ENCODE measurements at regions not wholly inside any gene's neighbourhood (a gene's known extent, or its start where the extent isn't known, plus 50 kb on each side); places are given as distances from the start of the nearest gene placed in this dataset.

DNA sequence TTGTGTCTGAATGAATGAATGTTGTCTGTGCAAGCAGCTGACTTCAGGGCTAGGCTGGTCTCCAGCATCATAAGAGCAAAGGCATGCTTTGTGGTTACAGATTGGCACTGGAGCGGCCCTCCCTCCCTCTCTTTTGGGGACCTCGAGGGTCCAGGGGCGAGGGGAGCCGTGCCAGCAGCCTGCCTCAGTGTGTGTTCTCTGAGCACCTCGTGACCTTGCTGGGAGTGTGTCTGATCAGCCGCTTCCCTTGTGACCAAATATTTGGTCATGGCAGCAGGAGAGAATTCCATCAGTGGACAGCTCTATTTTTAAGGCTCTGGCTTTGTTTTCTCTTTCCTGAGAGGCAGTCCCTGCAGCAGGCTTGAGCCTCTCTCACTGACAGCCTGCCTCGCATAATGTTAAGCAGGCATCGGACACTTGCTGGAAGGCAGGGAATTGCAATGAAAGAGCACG is 329.7 kb downstream of the UQCRFS1 start:
- POLR2A ChIA-PET = no interaction called here
- Histone ChIP-seq H3K4me3 (replicated peaks in 1 of 3; ENCODE audit: insufficient read depth in 1 of 3, low read depth in 1 of 3, low read length in 3 of 3) (no peak overlapping the region), H3K27ac (ENCODE audit: insufficient read depth, low read depth, low read length) (no peak overlapping the region), H3K9ac (replicated peaks; ENCODE audit: extremely low read depth, insufficient read depth, low read length) (no peak overlapping the region), H3K9me1 (replicated peaks; ENCODE audit: control insufficient read depth, extremely low read depth, insufficient read depth, low read length) (no peaks in the 10 kb centered on the region), H3K27me3 (ENCODE audit: control insufficient read depth in 2 of 2, insufficient read depth in 2 of 2, low read length in 2 of 2) (no peaks in the 10 kb centered on the region), H3K9me3 (replicated peaks; ENCODE audit: control insufficient read depth, insufficient read depth, low read length) (no peaks in the 10 kb centered on the region), H2AFZ (ENCODE audit: low read depth, low read length) (no peak overlapping the region), H4K20me1 (replicated peaks; ENCODE audit: control insufficient read depth, extremely low read depth, insufficient read depth, low read length) (no peaks in the 10 kb centered on the region), H3K4me1 (ENCODE audit: control insufficient read depth, extremely low read depth, insufficient read depth, low read length) (no peaks in the 10 kb centered on the region), H3K36me3 (ENCODE audit: control insufficient read depth in 2 of 2, extremely low read depth in 1 of 2, insufficient read depth in 2 of 2, low read length in 2 of 2) (no peaks in the 10 kb centered on the region), H3K79me2 (ENCODE audit: control insufficient read depth, insufficient read depth, low read length) (no peaks in the 10 kb centered on the region), H3K4me2 (ENCODE audit: insufficient read depth, low read length) (no peak overlapping the region)
- dilution Hi-C loops (cut with MboI; ENCODE audit: extremely low pct_ligation_motif_present, low sequenced_read_pairs) (no loop called here), intact Hi-C loops (cut with micrococcal nuclease) (no loop called here)
- TF ChIP-seq MYC (IDR thresholded peaks at IDR 0.05; ENCODE audit: low read depth, low read length) (no peak), POLR2A (IDR thresholded peaks at IDR 0.05; ENCODE audit: low read depth, low read length) (no peak), EZH2 (IDR thresholded peaks at IDR 0.05; ENCODE audit: borderline replicate concordance, low read depth, low read length, severe bottlenecking) (no peak), GATA2 (IDR thresholded peaks at IDR 0.05; ENCODE audit: insufficient read depth, insufficient read length, low read depth, low read length) (no peak), POLR2AphosphoS5 (IDR thresholded peaks at IDR 0.05; ENCODE audit: insufficient read depth, low read depth, low read length) (no peak), FOS (IDR thresholded peaks at IDR 0.05; ENCODE audit: borderline replicate concordance, insufficient read depth, low read length) (no peak), JUN (IDR thresholded peaks at IDR 0.05; ENCODE audit: borderline replicate concordance, insufficient read depth, insufficient read length, low read depth) (no peak)
- TF ChIP-seq, protein P1, sequence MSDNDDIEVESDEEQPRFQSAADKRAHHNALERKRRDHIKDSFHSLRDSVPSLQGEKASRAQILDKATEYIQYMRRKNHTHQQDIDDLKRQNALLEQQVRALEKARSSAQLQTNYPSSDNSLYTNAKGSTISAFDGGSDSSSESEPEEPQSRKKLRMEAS (IDR thresholded peaks at IDR 0.05; ENCODE audit: insufficient read depth, insufficient read length) = no peak
- TF ChIP-seq, protein P2, sequence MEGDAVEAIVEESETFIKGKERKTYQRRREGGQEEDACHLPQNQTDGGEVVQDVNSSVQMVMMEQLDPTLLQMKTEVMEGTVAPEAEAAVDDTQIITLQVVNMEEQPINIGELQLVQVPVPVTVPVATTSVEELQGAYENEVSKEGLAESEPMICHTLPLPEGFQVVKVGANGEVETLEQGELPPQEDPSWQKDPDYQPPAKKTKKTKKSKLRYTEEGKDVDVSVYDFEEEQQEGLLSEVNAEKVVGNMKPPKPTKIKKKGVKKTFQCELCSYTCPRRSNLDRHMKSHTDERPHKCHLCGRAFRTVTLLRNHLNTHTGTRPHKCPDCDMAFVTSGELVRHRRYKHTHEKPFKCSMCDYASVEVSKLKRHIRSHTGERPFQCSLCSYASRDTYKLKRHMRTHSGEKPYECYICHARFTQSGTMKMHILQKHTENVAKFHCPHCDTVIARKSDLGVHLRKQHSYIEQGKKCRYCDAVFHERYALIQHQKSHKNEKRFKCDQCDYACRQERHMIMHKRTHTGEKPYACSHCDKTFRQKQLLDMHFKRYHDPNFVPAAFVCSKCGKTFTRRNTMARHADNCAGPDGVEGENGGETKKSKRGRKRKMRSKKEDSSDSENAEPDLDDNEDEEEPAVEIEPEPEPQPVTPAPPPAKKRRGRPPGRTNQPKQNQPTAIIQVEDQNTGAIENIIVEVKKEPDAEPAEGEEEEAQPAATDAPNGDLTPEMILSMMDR (IDR thresholded peaks at IDR 0.05; ENCODE audit: extremely low read depth in 1 of 2, insufficient read depth in 1 of 2, low read depth in 1 of 2, low read length in 2 of 2) = no peak
- DNase-seq (ENCODE audit: low read depth, low spot score) = no peak
- CTCF ChIA-PET = no interaction called here
- FAIRE-seq = no peak
- no TSS peak for BruUV-seq (replicated peaks)

Measured in endothelial cell of umbilical vein (primary cell).